ELF-1 (cell line): ENCODE measurements at regions not wholly inside any gene's neighbourhood (a gene's known extent, or its start where the extent isn't known, plus 50 kb on each side); places are given as distances from the start of the nearest gene placed in this dataset.
"Not testable (repeated sequence)": the region's sequence is repeated elsewhere in the genome, so short reads cannot be mapped to it uniquely, and the experiment has no call there.

Source experiments
- DNase-seq: peaks from one replicate; pipeline ENCODE4 v3.0.0-alpha.2; 2016; ENCODE audit warnings: low read depth, low spot score

DNA sequence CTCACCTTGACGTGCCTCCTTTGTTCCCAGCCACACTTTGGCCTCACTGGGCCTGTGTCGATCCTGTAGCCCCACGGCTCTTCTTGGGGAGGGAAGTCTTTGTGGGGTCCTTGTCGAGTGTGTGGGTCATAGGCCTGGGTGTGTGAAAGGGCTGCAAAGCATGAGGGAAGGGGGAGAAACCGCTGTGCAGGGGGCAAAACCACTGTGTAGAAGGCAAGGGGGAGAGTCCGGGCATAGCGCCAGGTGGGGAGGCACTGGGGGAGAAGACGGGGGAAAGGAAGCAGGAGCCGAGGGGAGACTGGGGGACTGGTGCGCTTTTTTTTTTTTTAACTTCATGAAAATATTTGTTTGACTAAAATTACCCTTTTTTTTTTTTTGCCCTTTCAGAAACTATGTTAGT, 65.1 kb upstream of the RASD2 start:
- no peak for DNase-seq

DNA sequence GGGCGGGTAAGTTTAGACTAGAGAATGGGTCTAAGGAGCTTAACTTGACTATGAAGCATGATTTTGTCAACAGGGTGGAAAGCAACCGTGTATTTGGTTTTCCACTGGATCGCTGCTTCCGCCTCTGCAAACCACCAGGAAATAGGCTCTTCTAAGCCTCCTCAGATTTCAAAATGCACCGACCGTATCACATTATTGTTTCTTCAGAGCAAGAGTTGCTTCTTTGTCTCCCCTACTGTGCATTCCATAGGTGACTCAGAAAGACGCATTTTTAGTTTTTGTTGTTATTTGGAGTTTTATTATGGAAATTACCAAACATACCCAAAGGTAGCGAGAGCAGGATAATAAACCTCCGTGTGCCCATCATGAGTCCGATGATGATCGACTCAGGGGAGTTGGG, 64.3 kb upstream of the RASD2 start:
- DNase-seq, result no peak

- peak; percentile 27 for DNase-seq
Measured at GRCh38 chr22:35477911-35478582, 62.6 kb upstream of the RASD2 start.

DNA sequence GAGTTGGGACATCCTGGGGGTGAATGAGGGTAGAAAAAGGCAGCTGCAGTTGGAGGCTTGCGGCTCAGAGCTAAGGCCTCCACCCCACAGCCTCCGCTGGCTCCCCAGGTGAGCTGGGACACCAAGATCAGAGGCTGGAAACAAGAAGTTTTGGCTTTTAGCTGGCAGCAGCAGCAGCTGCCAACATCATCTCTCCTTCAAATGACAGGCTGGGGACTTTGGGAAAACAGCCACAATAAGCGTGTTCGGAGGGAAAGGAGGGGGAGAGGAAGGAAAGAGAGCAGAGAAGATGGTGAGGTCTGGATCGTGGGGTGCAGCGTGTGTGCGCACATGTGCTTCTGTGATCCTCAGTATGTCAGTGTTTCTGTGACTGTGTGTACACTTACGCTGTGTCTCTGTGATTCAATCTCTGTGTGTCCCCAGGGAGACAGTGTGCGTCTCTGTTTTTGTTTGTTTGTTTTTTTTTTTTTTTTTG, 62.0 kb upstream of the RASD2 start:
- no peak for DNase-seq

GRCh38 chr22:35479359-35479758, 61.3 kb upstream of the RASD2 start:
- no peak for DNase-seq

DNA sequence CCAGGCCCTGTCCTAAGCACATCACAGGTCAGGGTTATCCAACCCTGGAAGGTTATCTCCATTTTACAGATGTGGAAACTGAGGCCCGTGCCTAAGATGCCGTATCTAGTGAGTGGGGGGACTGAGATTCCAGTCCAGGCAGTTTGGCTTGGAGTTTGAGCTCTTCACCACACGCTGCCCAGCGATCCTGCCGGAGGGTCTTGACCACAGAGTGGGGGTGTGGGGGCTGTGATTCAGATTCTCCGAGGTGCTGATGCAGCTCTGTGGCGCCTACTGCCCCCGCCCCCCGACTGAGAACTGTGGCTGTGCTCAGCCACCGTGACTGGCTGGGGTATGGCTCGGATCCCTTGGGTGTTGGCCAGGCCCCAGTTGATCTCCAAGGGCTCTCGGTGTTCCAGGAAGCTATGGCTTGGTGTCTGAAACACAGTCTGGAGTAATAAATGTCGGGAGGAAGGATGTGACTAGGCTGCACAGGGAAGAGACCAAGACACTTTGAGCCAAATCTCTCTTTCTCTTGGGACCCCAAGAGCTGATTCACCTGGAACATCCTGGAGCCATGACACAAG, 60.6 kb upstream of the RASD2 start:
- no peak for DNase-seq

DNA sequence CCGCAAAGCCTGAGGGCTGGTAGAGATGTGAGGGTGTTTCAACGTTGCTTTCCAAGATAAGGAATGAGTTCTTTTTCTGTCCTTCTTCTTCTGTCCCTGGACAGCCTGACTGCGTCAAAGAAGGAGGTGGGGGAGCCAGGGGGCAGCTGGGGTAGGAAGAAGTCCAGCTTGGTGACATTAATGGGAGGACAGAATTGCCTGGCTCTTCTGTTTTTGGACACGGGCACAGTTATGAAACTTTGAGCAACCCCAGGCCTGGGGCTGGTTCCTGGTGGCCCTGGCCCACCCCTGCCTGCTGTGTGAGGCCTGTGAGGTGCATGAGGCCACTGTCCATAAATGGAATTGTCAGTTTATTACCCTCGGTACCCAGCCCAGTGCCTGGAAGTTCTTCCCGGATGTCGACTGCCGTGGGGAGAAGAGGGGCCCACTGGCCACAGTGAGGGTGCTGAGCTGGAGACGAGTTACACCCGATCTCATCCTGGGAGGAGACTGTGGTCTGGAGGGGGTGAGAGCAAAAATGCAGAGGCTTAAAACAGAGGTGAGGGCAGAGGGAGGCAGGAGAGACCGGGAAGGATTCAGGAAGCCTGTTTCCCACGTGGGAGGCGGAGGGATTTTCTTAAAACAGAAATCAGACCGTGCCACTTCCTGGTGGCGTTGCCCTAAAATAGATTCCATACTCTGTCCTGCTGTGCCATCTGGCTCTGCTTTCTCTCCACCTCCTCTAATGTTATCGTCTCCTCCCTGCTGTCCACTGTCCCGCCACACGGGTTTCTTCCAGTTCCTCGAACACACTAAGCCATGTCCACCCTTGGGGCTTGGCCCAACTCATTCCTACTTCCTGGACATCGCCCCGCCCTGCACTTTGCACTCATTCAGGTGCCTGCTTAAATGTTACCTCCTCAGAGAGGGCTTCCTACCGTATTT, 59.7 kb upstream of the RASD2 start:
- no peak for DNase-seq

DNA sequence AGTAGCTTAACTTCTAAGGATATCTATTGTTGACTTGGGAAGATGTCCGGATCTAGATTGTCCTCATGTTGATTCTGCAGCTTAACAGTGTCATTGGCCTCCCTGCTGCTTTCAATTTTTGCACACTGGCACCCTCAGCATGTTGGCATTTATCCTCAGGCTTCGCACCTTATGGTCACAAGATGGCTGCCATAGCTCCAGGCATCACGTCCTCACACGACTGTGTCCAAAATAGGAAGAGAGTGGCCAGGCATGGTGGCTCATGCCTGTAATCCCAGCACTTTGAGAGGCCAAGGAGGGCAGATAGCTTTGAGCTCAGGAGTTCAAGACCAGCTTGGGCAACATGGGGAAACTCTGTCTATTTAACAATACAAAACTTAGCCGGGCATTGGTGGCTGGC, 58.3 kb upstream of the RASD2 start:
- DNase-seq, result no peak

- DNase-seq, result no peak
Measured at GRCh38 chr22:35482974-35483373, 57.7 kb upstream of the RASD2 start.

- DNase-seq, result no peak
Measured at GRCh38 chr22:35483730-35484129, 56.9 kb upstream of the RASD2 start.

- peak; percentile 11 for DNase-seq
Measured at GRCh38 chr22:35484651-35485556, 55.7 kb upstream of the RASD2 start.

- DNase-seq, result no peak
Measured at GRCh38 chr22:35486116-35486631, 54.5 kb upstream of the RASD2 start.

DNA sequence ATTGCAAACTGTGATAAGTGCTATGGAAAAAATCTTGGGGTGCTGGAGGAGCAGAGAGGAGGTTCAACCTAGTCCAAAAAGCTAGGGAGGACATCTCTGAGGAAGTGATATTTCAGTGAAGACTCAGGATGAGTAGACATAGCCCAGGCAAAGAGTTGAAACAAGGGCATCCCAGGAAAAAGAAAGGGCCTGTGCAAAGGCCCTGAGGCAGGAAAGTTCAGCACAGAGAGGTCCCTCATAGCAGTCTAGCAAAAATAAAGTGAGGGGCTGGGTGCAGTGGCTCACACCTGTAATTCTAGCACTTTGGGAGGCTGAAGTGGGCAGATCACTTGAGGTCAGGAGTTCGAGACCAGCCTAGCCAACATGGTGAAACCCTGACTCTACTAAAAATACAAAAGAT, 53.0 kb upstream of the RASD2 start:
- DNase-seq, result not testable (repeated sequence)

- no peak for DNase-seq
Measured at GRCh38 chr22:35488513-35488912, 52.1 kb upstream of the RASD2 start.

- DNase-seq, result no peak
Measured at GRCh38 chr22:35489239-35489638, 51.4 kb upstream of the RASD2 start.
